Stimulated activated CD4-positive, alpha-beta T cell treated with anti-CD3 and anti-CD28 coated beads, Interleukin-4, amount 100 ng/mL, for 48 hours (primary cell): ENCODE measurements at regions not wholly inside any gene's neighbourhood (a gene's known extent, or its start where the extent isn't known, plus 50 kb on each side); places are given as distances from the start of the nearest gene placed in this dataset.
"Not testable (repeated sequence)": the region's sequence is repeated elsewhere in the genome, so short reads cannot be mapped to it uniquely, and the experiment has no call there.

Experiments used
- DNase-seq, 2 donors: peaks; one replicate each; pipeline ENCODE4 v3.0.0-alpha.2; 2020; ENCODE audit warnings: low read depth in 2 of 2

GRCh38 chr1:65020774-65021173, 54.4 kb upstream of the JAK1 start:
- DNase-seq, result no peak

- no peak for DNase-seq
Observed at GRCh38 chr1:65021795-65022194, 55.4 kb upstream of the JAK1 start.

- DNase-seq, result no peak
Observed at GRCh38 chr1:65022216-65022615, 55.9 kb upstream of the JAK1 start.

- DNase-seq, result no peak
Observed at GRCh38 chr1:65025794-65026193, 59.4 kb upstream of the JAK1 start.

- DNase-seq, result no peak
Observed at GRCh38 chr1:65026235-65026634, 59.9 kb upstream of the JAK1 start.

GRCh38 chr1:65027666-65028358, 61.5 kb upstream of the JAK1 start:
- DNase-seq, result no peak

- not testable (repeated sequence) for DNase-seq
Observed at GRCh38 chr1:65029434-65029833, 63.1 kb upstream of the JAK1 start.

- DNase-seq, result not testable (repeated sequence)
Observed at GRCh38 chr1:65034879-65035278, 68.5 kb upstream of the JAK1 start.

- no peak for DNase-seq
Observed at GRCh38 chr1:65036570-65037051, 70.3 kb upstream of the JAK1 start.

- no peak for DNase-seq
Observed at GRCh38 chr1:65039066-65039465, 72.7 kb upstream of the JAK1 start.

GRCh38 chr1:65039508-65039907, 73.2 kb upstream of the JAK1 start:
- DNase-seq, result no peak

GRCh38 chr1:65042467-65042866, 76.1 kb upstream of the JAK1 start:
- DNase-seq, result no peak

GRCh38 chr1:65044411-65044810, 78.1 kb upstream of the JAK1 start:
- no peak for DNase-seq

GRCh38 chr1:65045022-65045817, 78.9 kb upstream of the JAK1 start:
- no peak for DNase-seq

- DNase-seq, result no peak
Observed at GRCh38 chr1:65048335-65048734, 82.0 kb upstream of the JAK1 start.

GRCh38 chr1:65049941-65050713, 83.8 kb upstream of the JAK1 start:
- DNase-seq, result no peak

GRCh38 chr1:65050735-65051134, 84.4 kb upstream of the JAK1 start:
- DNase-seq, result no peak

- no peak for DNase-seq
Observed at GRCh38 chr1:65054481-65054880, 88.1 kb upstream of the JAK1 start.

GRCh38 chr1:65055747-65056146, 89.4 kb upstream of the JAK1 start:
- no peak for DNase-seq

- no peak for DNase-seq
Observed at GRCh38 chr1:65056234-65056633, 89.9 kb upstream of the JAK1 start.

- DNase-seq, result no peak
Observed at GRCh38 chr1:65056866-65057265, 90.5 kb upstream of the JAK1 start.

GRCh38 chr1:65059930-65060538, 88.0 kb upstream of the AK4 start:
- no peak for DNase-seq
